ENCODE measurements at regions not wholly inside any gene's neighbourhood (a gene's known extent, or its start where the extent isn't known, plus 50 kb on each side); places are given as distances from the start of the nearest gene placed in this dataset.
A peak's percentile ranks its signal among the peaks of the same experiment; 100 is the strongest.

DNA sequence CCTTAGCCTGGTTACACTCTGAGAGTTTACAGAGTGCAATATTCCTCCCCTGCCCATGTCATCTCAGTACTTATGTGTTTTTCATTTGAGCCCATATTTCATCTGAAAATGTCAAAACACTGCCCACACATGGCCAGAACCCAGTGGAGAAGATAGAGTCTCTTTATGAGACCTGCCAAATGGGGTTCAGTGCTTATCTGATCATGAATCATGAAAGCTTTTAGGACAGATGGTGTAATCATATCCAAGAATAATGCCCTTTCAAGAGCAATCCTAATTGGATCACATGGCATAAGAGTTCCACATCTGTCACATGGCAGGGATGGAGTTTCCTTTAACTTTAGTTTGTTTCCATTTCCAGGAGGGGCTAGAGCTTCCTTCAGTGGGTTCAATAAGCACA lies 77.2 kb upstream of the AGBL1 start:
- Histone ChIP-seq H2AFZ (ENCODE audit: low read depth, low read length) (no peak overlapping the region), H4K20me1 (ENCODE audit: insufficient read depth, low read length) (no peaks in the 10 kb centered on the region), H3K79me2 (ENCODE audit: insufficient read depth, low read length) (no peaks in the 10 kb centered on the region), H3K27ac (ENCODE audit: low read depth, low read length) (no peak overlapping the region), H3K9ac (ENCODE audit: low read length) (no peak overlapping the region), H3K4me1 (ENCODE audit: insufficient read depth, low read length) (no peaks in the 10 kb centered on the region), H3K4me2 (ENCODE audit: low read length) (no peak overlapping the region), H3K36me3 (ENCODE audit: insufficient read depth, low read length) (no peaks in the 10 kb centered on the region), H3K9me3 (ENCODE audit: insufficient read depth, low read depth, low read length) (no peaks in the 10 kb centered on the region), H3K4me3 (ENCODE audit: insufficient read depth, low read depth, low read length) (no peak overlapping the region), H3K27me3 (ENCODE audit: insufficient read depth, low read length) (no peaks in the 10 kb centered on the region)
- peaks cover 17% of the 10 kb centered on the region for H3K27me3 Mint-ChIP-seq (ENCODE audit: low read depth, unreplicated experiment)
- H3K4me1 Mint-ChIP-seq (ENCODE audit: low read depth, unreplicated experiment): no peaks in the 10 kb centered on the region
- DNase-seq (ENCODE audit: low read depth) (peak; percentile 40), FAIRE-seq (no peak)
- no peak overlapping the region for H3K27ac Mint-ChIP-seq (ENCODE audit: unreplicated experiment)
- no peak for TF ChIP-seq EZH2 (IDR thresholded peaks at IDR 0.05; ENCODE audit: insufficient read depth, low read length)
- TF ChIP-seq, protein P1, sequence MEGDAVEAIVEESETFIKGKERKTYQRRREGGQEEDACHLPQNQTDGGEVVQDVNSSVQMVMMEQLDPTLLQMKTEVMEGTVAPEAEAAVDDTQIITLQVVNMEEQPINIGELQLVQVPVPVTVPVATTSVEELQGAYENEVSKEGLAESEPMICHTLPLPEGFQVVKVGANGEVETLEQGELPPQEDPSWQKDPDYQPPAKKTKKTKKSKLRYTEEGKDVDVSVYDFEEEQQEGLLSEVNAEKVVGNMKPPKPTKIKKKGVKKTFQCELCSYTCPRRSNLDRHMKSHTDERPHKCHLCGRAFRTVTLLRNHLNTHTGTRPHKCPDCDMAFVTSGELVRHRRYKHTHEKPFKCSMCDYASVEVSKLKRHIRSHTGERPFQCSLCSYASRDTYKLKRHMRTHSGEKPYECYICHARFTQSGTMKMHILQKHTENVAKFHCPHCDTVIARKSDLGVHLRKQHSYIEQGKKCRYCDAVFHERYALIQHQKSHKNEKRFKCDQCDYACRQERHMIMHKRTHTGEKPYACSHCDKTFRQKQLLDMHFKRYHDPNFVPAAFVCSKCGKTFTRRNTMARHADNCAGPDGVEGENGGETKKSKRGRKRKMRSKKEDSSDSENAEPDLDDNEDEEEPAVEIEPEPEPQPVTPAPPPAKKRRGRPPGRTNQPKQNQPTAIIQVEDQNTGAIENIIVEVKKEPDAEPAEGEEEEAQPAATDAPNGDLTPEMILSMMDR (IDR thresholded peaks at IDR 0.05; ENCODE audit: insufficient read depth, low read depth, low read length): no peak
- no peak overlapping the region for H3K4me3 Mint-ChIP-seq (ENCODE audit: unreplicated experiment)
- peaks cover 3% of the 10 kb centered on the region for H3K9me3 Mint-ChIP-seq (ENCODE audit: unreplicated experiment)
- H3K36me3 Mint-ChIP-seq (ENCODE audit: low read depth, unreplicated experiment): peaks cover 2% of the 10 kb centered on the region

DNA sequence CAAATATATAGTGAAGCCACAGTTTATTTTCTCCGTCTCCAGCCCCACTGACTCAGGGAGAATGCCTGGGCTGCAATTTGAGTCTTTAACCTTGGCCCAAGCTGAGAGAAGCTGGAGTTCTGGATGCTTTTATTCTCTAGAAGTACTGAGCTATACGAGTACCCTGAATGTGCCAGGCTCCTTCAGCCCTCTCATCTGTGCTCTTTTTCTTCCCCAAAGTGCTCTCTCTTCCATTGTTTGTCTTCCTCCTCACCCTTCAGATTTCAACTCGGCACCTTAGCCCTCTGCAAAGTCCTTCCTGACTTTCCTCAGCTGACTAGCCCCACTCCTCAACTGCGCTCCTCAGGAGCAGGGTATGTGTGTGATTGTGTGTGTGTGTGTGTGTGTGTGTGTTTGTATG lies 75.6 kb upstream of the AGBL1 start:
- H3K9me3 ChIP-seq (ENCODE audit: insufficient read depth, low read depth, low read length): no peaks in the 10 kb centered on the region
- no peak overlapping the region for H3K9ac ChIP-seq (ENCODE audit: low read length)
- H3K9me3 Mint-ChIP-seq (ENCODE audit: unreplicated experiment): peaks cover 3% of the 10 kb centered on the region
- H3K4me3 ChIP-seq (ENCODE audit: insufficient read depth, low read depth, low read length): no peak overlapping the region
- peaks cover 14% of the 10 kb centered on the region for H3K27me3 Mint-ChIP-seq (ENCODE audit: low read depth, unreplicated experiment)
- no peak overlapping the region for H3K4me3 Mint-ChIP-seq (ENCODE audit: unreplicated experiment)
- H3K36me3 ChIP-seq (ENCODE audit: insufficient read depth, low read length): no peaks in the 10 kb centered on the region
- H3K4me2 ChIP-seq (ENCODE audit: low read length): no peak overlapping the region
- H3K27ac Mint-ChIP-seq (ENCODE audit: unreplicated experiment): no peak overlapping the region
- DNase-seq (ENCODE audit: low read depth): no peak
- no peak overlapping the region for H3K27ac ChIP-seq (ENCODE audit: low read depth, low read length)
- H3K4me1 Mint-ChIP-seq (ENCODE audit: low read depth, unreplicated experiment): no peaks in the 10 kb centered on the region
- no peaks in the 10 kb centered on the region for H3K4me1 ChIP-seq (ENCODE audit: insufficient read depth, low read length)
- peaks cover 2% of the 10 kb centered on the region for H3K36me3 Mint-ChIP-seq (ENCODE audit: low read depth, unreplicated experiment)
- TF ChIP-seq, protein P1 (IDR thresholded peaks at IDR 0.05; ENCODE audit: insufficient read depth, low read depth, low read length): no peak
- no peak for TF ChIP-seq EZH2 (IDR thresholded peaks at IDR 0.05; ENCODE audit: insufficient read depth, low read length)
- H4K20me1 ChIP-seq (ENCODE audit: insufficient read depth, low read length): no peaks in the 10 kb centered on the region
- no peak overlapping the region for H2AFZ ChIP-seq (ENCODE audit: low read depth, low read length)
- no peaks in the 10 kb centered on the region for H3K27me3 ChIP-seq (ENCODE audit: insufficient read depth, low read length)
- H3K79me2 ChIP-seq (ENCODE audit: insufficient read depth, low read length): no peaks in the 10 kb centered on the region
- no peak for FAIRE-seq

DNA sequence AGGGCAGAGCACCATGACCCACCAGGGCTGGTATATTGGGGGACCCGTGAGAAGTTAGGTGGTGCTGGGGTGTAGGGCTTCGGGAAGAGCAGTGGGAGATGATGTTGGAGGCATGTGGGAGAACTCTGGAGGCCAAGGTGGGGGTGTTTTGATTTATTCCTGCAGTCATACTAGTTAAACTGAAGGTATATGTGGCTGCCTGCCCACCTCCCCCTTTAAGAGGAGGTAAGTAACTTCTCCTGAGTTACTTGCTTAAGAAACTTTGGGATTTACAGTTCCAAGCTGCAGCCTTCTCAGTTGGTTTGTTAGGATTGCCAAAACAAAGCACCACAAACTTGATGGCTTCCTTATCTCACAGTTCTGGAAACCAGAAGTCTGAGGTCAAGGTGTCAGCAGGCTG lies 73.1 kb upstream of the AGBL1 start:
- no peak overlapping the region for H3K4me3 Mint-ChIP-seq (ENCODE audit: unreplicated experiment)
- H3K4me1 Mint-ChIP-seq (ENCODE audit: low read depth, unreplicated experiment): no peaks in the 10 kb centered on the region
- H3K27ac Mint-ChIP-seq (ENCODE audit: unreplicated experiment): no peak overlapping the region
- no peak overlapping the region for H2AFZ ChIP-seq (ENCODE audit: low read depth, low read length)
- H3K27me3 Mint-ChIP-seq (ENCODE audit: low read depth, unreplicated experiment): peaks cover 15% of the 10 kb centered on the region
- no peak for TF ChIP-seq EZH2 (IDR thresholded peaks at IDR 0.05; ENCODE audit: insufficient read depth, low read length)
- TF ChIP-seq, protein P1 (IDR thresholded peaks at IDR 0.05; ENCODE audit: insufficient read depth, low read depth, low read length): no peak
- H3K9me3 Mint-ChIP-seq (ENCODE audit: unreplicated experiment): no peaks in the 10 kb centered on the region
- DNase-seq (ENCODE audit: low read depth) (no peak), FAIRE-seq (no peak)
- peaks cover 2% of the 10 kb centered on the region for H3K36me3 Mint-ChIP-seq (ENCODE audit: low read depth, unreplicated experiment)
- H3K27me3 ChIP-seq (ENCODE audit: insufficient read depth, low read length): no peaks in the 10 kb centered on the region
- no peaks in the 10 kb centered on the region for H3K36me3 ChIP-seq (ENCODE audit: insufficient read depth, low read length)
- H4K20me1 ChIP-seq (ENCODE audit: insufficient read depth, low read length): no peaks in the 10 kb centered on the region
- H3K4me1 ChIP-seq (ENCODE audit: insufficient read depth, low read length): no peaks in the 10 kb centered on the region
- no peak overlapping the region for H3K4me3 ChIP-seq (ENCODE audit: insufficient read depth, low read depth, low read length)
- no peak overlapping the region for H3K27ac ChIP-seq (ENCODE audit: low read depth, low read length)
- H3K9ac ChIP-seq (ENCODE audit: low read length): no peak overlapping the region
- H3K79me2 ChIP-seq (ENCODE audit: insufficient read depth, low read length): no peaks in the 10 kb centered on the region
- H3K9me3 ChIP-seq (ENCODE audit: insufficient read depth, low read depth, low read length): no peaks in the 10 kb centered on the region
- H3K4me2 ChIP-seq (ENCODE audit: low read length): no peak overlapping the region

All from astrocyte (in vitro differentiated cells and primary cell).